GM23248 (cell line): ENCODE measurements at regions not wholly inside any gene's neighbourhood (a gene's known extent, or its start where the extent isn't known, plus 50 kb on each side); places are given as distances from the start of the nearest gene placed in this dataset.

Source experiments
- EZH2 ChIP-seq: fragments of 200-600 bp; sonication (generic); IDR thresholded peaks from 2 replicates; pipeline ENCODE4 v1.6.1; 2018; ENCODE audit warnings: antibody characterized with exemption, mild to moderate bottlenecking; ENCODE audit not compliant: insufficient read depth, poor library complexity, severe bottlenecking
- EZH2phosphoT487 ChIP-seq: fragments of 200-600 bp; sonication (generic); IDR thresholded peaks from 2 replicates; pipeline ENCODE4 v1.6.1; 2018; ENCODE audit warnings: antibody characterized with exemption, moderate library complexity, mild to moderate bottlenecking, low read depth; ENCODE audit not compliant: insufficient read depth

DNA sequence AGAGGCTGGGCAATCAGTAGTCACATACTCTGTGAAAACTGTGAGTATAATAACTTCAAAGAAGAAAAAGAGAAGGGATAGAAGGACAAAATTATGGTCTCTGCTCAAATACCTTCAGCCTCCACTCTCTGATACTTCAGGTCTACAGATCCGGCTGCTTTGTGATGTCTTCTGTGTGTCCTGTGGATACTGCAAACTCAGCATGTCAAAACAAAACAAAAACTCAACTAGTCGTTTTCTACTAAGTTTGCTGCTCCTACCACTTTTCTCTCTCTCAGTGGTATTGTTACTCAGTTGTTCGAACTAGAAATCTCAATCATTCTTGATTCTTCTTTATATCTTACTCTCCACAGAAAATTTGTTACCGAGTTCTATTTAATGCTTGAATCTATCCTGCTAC lies 202.4 kb upstream of the ANK2 start:
- TF ChIP-seq EZH2 = no peak
- no peak for TF ChIP-seq EZH2phosphoT487
